RWPE2 (cell line): ENCODE measurements at regions not wholly inside any gene's neighbourhood (a gene's known extent, or its start where the extent isn't known, plus 50 kb on each side); places are given as distances from the start of the nearest gene placed in this dataset.

ENCODE experiments used
- ATAC-seq: fragments of 200-7000 bp; cut with Tn5 transposase; 3 replicates; pipeline ENCODE4 v1.9.1; 2021; ENCODE audit warnings: low read depth
- DNase-seq: peaks from one replicate; pipeline ENCODE4 v3.0.0-alpha.2; 2020; ENCODE audit warnings: low spot score
- H3K27ac ChIP-seq: fragments of 450-650 bp; 2 replicates; pipeline ENCODE4 v1.5.1; 2017; ENCODE audit warnings: mild to moderate bottlenecking; ENCODE audit not compliant: poor library complexity, severe bottlenecking
- H3K27me3 ChIP-seq: fragments of 250-450 bp; sonication (Bioruptor Pico); 2 replicates; pipeline ENCODE4 v1.5.1; 2021; ENCODE audit warnings: mild to moderate bottlenecking, moderate library complexity; ENCODE audit not compliant: insufficient read depth, poor library complexity, severe bottlenecking
- H3K36me3 ChIP-seq: fragments of 250-450 bp; sonication (Bioruptor Pico); 2 replicates; pipeline ENCODE4 v1.5.1; 2020; ENCODE audit warnings: low read depth, mild to moderate bottlenecking, moderate library complexity
- H3K4me1 ChIP-seq: fragments of 250-450 bp; sonication (Bioruptor Pico); 2 replicates; pipeline ENCODE4 v1.5.1; 2021; ENCODE audit warnings: mild to moderate bottlenecking, moderate library complexity; ENCODE audit not compliant: insufficient read depth, poor library complexity, severe bottlenecking
- H3K4me3 ChIP-seq: fragments of 250-450 bp; sonication (Bioruptor Pico); 2 replicates; pipeline ENCODE4 v1.5.1; 2021; ENCODE audit warnings: mild to moderate bottlenecking, moderate library complexity; ENCODE audit not compliant: severe bottlenecking
- H3K9me3 ChIP-seq: fragments of 250-450 bp; sonication (Bioruptor Pico); 2 replicates; pipeline ENCODE4 v1.5.1; 2021; ENCODE audit warnings: mild to moderate bottlenecking, moderate library complexity; ENCODE audit not compliant: severe bottlenecking
- CTCF ChIP-seq: fragments of 450-650 bp; IDR thresholded peaks from one replicate; pipeline ENCODE4 v1.5.1; 2017; ENCODE audit warnings: mild to moderate bottlenecking, moderate library complexity; ENCODE audit not compliant: poor library complexity, severe bottlenecking

- TF ChIP-seq CTCF, result no peak
- DNase-seq (no peak), ATAC-seq (no peak)
- H3K4me3 ChIP-seq, result no peak overlapping the region
- H3K9me3 ChIP-seq, result no peaks in the 10 kb centered on the region
- no peaks in the 10 kb centered on the region for H3K4me1 ChIP-seq
- no peaks in the 10 kb centered on the region for H3K27me3 ChIP-seq
- H3K36me3 ChIP-seq, result no peaks in the 10 kb centered on the region
- H3K27ac ChIP-seq, result no peak overlapping the region
These were observed 93.2 kb upstream of the SIAH1 start for GRCh38 chr16:48478393-48478792.

GRCh38 chr16:48471435-48471834 lies 86.2 kb upstream of the SIAH1 start:
- no peak for DNase-seq
- no peaks in the 10 kb centered on the region for H3K27me3 ChIP-seq
- H3K36me3 ChIP-seq, result no peaks in the 10 kb centered on the region
- no peaks in the 10 kb centered on the region for H3K4me1 ChIP-seq
- ATAC-seq, result no peak; the same call in 2 of the 3 replicates
- H3K4me3 ChIP-seq, result no peak overlapping the region
- no peak for TF ChIP-seq CTCF
- peaks cover 4% of the 10 kb centered on the region for H3K9me3 ChIP-seq
- no peak overlapping the region for H3K27ac ChIP-seq

- no peak for TF ChIP-seq CTCF
- H3K9me3 ChIP-seq, result peaks cover 5% of the 10 kb centered on the region
- no peaks in the 10 kb centered on the region for H3K27me3 ChIP-seq
- peaks cover 18% of the 10 kb centered on the region for H3K4me1 ChIP-seq
- DNase-seq, result no peak
- no peak overlapping the region for H3K4me3 ChIP-seq
- peak; percentile 94 for ATAC-seq
- H3K36me3 ChIP-seq, result no peaks in the 10 kb centered on the region
- peak overlapping the region; percentile 85 for H3K27ac ChIP-seq
These were observed 77.0 kb upstream of the SIAH1 start for GRCh38 chr16:48462106-48462740.

GRCh38 chr16:48459167-48459566 lies 74.0 kb upstream of the SIAH1 start:
- no peak for DNase-seq
- no peaks in the 10 kb centered on the region for H3K36me3 ChIP-seq
- H3K27ac ChIP-seq, result peak overlapping the region; percentile 85
- H3K27me3 ChIP-seq, result no peaks in the 10 kb centered on the region
- no peak for ATAC-seq
- no peak overlapping the region for H3K4me3 ChIP-seq
- H3K9me3 ChIP-seq, result no peaks in the 10 kb centered on the region
- peaks cover 18% of the 10 kb centered on the region for H3K4me1 ChIP-seq
- TF ChIP-seq CTCF, result no peak

GRCh38 chr16:48454051-48454450 lies 68.8 kb upstream of the SIAH1 start:
- Histone ChIP-seq H3K27me3 (no peaks in the 10 kb centered on the region), H3K27ac (no peak overlapping the region), H3K9me3 (no peaks in the 10 kb centered on the region), H3K4me1 (peaks cover 12% of the 10 kb centered on the region), H3K4me3 (no peak overlapping the region), H3K36me3 (no peaks in the 10 kb centered on the region)
- DNase-seq (no peak), ATAC-seq (no peak)
- TF ChIP-seq CTCF, result no peak
